ENCODE measurements at regions not wholly inside any gene's neighbourhood (a gene's known extent, or its start where the extent isn't known, plus 50 kb on each side); places are given as distances from the start of the nearest gene placed in this dataset.

GRCh38 chr1:60808676-60809075 is 273.7 kb upstream of the NFIA start:
- TF ChIP-seq CTCF (conservative IDR thresholded peaks at IDR 0.05): no peak
- TF ChIP-seq EZH2 (IDR thresholded peaks at IDR 0.05; ENCODE audit: low read depth): no peak
